Loucy (cell line): ENCODE measurements at regions not wholly inside any gene's neighbourhood (a gene's known extent, or its start where the extent isn't known, plus 50 kb on each side); places are given as distances from the start of the nearest gene placed in this dataset.

ENCODE experiments used
- EZH2phosphoT487 ChIP-seq: fragments of 200-600 bp; IDR thresholded peaks from 2 replicates; pipeline ENCODE4 v1.6.1; 2018; ENCODE audit warnings: antibody characterized with exemption, mild to moderate bottlenecking, moderate library complexity, borderline replicate concordance
- TF ChIP-seq, protein P1 (sequence below): fragments of 200-600 bp; sonication (generic); conservative IDR thresholded peaks from 2 replicates; pipeline ENCODE4 v1.5.1; 2014; ENCODE audit warnings: mild to moderate bottlenecking, antibody characterized with exemption, low read length

DNA sequence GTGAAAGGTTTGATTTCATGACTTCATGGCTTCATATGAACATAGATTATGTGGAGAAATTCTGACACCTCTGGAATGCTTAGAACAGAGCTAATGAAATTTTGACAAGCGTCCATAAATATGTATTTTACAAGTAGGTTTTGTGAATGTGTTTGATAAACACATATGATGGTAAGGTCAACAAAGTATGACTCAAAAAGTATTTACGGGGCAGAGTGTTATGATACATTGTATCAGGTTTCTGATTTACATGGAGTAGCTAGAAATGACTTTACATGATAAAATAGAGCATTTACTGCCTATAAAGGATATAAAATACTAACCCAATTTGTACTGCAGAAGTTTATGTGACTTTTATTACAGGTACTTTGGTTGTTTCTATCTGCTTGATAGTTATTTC lies 206.3 kb downstream of the MDFIC start:
- TF ChIP-seq, protein P1, sequence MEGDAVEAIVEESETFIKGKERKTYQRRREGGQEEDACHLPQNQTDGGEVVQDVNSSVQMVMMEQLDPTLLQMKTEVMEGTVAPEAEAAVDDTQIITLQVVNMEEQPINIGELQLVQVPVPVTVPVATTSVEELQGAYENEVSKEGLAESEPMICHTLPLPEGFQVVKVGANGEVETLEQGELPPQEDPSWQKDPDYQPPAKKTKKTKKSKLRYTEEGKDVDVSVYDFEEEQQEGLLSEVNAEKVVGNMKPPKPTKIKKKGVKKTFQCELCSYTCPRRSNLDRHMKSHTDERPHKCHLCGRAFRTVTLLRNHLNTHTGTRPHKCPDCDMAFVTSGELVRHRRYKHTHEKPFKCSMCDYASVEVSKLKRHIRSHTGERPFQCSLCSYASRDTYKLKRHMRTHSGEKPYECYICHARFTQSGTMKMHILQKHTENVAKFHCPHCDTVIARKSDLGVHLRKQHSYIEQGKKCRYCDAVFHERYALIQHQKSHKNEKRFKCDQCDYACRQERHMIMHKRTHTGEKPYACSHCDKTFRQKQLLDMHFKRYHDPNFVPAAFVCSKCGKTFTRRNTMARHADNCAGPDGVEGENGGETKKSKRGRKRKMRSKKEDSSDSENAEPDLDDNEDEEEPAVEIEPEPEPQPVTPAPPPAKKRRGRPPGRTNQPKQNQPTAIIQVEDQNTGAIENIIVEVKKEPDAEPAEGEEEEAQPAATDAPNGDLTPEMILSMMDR: no peak
- no peak for TF ChIP-seq EZH2phosphoT487
